ENCODE measurements at regions not wholly inside any gene's neighbourhood (a gene's known extent, or its start where the extent isn't known, plus 50 kb on each side); places are given as distances from the start of the nearest gene placed in this dataset.

DNA sequence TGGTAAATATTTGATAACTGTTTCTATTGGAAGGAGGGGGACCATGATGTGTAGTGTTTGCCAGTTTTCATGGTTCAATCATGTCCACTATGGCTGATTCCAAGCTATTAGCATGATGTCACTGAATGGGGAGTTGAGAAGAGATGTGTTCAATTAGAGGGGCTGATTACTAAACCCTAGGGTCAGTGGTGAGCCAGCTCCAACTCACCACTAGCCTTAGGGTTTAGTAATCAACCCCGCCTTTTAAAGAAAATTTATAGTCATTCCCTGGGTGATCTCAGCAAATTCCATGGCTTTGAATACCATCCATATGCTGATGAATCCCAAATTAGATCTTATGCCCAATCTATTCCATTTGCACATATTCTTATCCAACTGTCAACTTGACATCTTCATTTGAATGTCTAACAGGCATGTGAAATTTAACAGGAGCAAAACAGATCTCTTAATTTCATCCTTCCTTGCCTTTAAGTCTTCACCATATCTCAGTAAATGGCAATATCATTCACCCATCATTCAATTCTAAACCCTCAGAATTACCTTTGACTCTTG lies 98.8 kb downstream of the GCNT1 start:
- peak; percentile 82 for DNase-seq (ENCODE audit: low read depth)

DNA sequence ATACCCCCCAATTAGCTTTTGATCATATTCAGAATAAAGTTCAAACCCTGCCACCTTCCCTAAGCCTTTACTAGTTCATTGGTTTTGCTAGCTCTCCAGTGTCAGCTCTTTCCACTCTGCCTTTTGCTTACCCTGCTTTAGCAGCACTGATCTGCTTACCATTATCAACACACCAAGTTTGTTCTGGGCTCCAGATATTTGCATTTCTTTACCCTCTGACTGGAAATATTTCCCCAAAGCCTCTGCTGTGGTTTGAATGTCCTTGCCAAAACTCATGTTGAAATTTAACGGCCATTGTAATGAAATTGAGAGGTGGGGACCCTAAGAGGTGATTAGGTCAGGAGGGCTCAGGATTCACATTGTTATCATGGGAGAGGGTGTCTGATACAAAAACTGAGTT lies 99.5 kb downstream of the GCNT1 start:
- no peak for DNase-seq (ENCODE audit: low read depth)

DNA sequence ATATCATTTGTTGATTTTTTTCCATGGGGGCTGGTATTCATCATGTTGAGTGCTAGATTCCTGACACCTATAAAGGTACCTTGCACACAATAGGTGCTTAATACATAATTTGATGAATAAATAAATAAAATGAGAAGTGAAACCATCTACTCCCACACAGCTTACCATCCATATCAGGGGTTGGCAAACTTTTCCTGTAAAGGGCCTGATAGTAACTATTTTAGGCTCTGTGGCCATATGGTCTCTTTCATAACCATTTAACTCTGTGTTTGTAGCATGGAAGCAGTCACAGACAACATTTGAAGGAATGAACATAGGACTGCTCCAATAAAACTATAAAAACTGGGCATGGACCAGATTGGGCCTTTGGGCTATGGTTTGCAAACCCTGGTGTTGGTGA lies 100.3 kb downstream of the GCNT1 start:
- no peak for DNase-seq (ENCODE audit: low read depth)

DNA sequence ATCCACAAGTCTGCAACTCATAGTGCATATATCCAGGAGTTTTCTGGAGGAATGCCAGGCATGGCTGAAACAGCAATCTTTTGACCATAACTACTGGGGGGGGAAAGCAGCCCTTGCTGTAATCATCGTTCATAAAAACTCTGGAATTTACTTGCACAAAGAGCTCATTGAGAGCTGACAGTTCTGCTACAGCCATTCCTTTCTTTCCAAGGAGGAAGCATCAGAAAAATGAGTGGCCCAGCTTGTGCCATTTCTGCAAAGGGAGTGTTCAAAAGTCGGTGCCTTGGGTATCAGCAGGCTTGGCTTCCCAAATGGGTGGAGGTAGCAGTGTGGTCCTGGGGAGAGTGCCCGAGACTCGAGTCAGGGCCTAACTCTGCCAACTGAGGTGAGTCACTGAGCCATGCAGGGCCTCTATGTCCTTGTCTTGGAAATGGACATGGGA lies 101.5 kb downstream of the GCNT1 start:
- DNase-seq (ENCODE audit: low read depth) = peak; percentile 87

DNA sequence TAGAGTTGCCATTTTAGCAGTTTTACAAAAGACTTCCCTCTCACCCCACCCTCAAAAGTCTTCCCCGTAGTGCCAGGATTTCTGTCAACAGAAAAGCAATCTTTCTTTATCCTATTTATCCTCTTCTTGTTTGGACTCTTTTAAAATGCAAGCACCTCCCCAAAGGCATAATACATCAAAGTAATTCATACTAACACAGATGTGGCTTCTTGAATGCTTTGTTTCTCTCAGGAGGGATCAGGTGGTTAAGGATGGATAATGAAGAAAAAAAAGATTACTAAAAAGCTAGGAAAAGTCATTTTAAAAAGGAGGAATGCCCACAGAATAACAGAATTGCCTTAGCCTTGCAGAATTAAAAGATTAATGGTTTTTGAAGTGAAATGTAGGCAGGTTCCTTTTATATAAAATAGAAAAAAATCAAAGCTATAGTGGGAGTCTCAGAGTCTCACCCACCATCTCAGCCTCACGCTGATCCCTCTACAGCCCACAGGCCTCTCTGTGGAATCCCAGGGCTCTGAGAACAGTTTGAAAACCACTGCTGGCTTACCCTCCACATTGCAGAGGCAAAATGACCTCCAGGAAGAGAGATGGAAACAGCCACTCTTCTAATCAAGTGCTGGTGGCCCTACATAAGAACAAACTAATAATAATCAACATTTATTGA lies 102.2 kb downstream of the GCNT1 start:
- DNase-seq (ENCODE audit: low read depth) = no peak
